SHP77 (cell line): ENCODE measurements at regions not wholly inside any gene's neighbourhood (a gene's known extent, or its start where the extent isn't known, plus 50 kb on each side); places are given as distances from the start of the nearest gene placed in this dataset.
"Not testable (repeated sequence)": the region's sequence is repeated elsewhere in the genome, so short reads cannot be mapped to it uniquely, and the experiment has no call there.

ENCODE experiments used
- DNase-seq, 2 experiments: peaks; one replicate each; lab custom pipeline; 2025; lab: John Stamatoyannopoulos, UW

DNA sequence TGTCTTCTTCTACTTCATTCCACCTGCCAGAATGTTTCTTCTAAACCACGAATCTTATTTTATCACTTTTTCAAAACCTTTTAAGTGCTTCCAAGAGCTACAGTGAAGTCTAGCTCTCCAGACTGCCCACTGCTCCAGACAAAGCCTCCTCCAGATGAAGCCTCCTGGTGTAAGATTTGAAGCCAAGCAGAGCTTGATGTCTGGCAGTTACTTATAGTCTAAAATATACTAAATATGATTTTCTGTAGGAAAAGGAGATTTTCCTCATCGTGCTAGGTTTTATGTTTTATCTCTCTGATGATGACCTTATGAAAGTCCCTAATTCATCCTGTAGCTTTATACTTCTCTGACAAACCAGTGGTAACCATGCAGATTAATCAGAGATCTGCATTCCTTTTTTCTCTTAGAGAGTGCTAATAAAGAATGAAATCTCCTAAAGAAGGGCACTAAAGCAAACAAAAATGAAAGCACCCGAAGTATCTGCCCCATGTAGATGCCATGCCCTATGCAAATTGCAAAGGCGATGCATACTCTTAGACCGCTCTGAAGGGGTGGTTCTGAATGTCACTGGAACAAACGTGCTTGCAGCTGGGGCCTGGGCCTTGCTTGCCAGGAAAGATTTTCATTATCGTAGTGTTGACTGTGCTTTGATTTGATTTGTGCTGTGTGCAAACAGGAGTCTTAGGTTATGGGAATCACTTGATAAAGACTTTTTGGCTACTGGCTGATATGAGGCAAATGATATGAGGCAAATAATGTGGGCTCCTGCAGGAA is 314.2 kb downstream of the PID1 start:
- no peak for DNase-seq

DNA sequence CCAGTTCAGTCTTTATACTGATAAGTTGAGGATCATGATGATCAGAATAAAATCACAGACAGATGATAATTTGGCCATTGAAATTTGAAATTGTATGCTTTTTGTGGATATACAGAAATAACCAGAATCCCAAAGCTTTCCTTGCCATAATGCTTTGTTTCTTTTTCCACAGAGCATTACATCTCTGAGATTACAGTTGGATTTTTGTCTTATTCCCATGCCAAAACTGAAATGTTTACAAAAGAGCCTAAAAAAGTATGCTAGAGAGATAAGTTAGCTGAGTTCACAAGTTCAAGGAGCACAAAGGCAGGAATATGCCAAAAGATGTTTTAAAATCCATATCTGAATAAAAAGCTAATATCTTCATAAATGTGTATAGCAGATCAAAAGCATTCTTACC is 321.3 kb downstream of the PID1 start:
- no peak for DNase-seq

DNA sequence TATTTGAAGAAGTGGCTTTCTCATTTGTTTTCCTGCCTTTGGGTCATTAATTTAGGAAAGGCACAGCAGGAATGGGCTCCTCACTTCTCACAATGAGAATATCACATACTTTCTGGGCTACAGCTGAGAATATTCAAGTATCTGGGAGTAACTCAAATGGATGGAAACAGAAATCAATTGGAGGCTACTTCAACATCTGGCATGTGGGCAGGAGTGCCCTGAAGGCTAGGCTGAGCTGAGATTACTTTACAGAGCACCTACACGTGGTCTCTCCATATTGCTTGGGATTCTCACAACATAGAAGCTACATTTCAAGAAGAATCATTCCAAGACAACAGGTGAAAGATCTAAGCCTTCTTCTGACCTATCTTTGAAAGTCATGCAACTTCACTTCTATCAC is 325.4 kb downstream of the PID1 start:
- DNase-seq: no peak

DNA sequence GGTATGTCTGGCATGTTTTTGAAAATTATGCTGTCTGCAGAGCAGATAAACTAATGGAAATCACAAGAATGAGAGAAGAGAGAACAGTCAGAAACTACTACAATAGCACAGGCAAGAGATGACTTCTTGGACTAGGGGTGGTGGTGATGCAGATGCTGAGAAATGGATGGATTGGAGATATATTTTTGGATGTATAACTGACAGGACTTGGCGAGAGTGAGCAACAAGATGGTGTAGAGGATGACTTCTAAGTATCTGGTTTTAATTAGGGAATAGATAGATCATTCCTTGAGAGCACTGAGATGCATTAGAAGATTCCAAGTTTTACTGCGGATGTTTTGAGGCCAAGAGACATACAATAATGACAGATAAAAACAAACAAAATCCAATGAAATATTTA is 328.2 kb downstream of the PID1 start:
- no peak for DNase-seq

DNA sequence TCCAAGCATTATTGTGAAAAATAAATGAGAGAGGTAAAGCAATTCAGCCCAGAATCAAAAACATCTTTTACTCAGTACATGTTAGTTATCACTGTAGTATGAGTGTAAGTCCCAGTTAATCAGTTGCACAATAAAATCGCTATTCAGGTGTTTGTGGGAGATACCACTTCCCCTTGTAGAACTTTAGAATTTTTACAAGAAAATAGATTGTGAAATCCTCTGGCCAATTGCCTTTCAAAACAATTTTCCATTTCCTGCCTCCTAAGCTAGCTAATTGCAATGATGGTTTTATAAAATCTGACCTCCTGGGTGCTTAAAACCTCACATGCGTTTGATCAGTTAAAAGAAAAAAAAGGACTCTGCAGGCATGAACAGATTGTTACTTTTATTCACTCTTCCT is 332.5 kb downstream of the PID1 start:
- no peak for DNase-seq

DNA sequence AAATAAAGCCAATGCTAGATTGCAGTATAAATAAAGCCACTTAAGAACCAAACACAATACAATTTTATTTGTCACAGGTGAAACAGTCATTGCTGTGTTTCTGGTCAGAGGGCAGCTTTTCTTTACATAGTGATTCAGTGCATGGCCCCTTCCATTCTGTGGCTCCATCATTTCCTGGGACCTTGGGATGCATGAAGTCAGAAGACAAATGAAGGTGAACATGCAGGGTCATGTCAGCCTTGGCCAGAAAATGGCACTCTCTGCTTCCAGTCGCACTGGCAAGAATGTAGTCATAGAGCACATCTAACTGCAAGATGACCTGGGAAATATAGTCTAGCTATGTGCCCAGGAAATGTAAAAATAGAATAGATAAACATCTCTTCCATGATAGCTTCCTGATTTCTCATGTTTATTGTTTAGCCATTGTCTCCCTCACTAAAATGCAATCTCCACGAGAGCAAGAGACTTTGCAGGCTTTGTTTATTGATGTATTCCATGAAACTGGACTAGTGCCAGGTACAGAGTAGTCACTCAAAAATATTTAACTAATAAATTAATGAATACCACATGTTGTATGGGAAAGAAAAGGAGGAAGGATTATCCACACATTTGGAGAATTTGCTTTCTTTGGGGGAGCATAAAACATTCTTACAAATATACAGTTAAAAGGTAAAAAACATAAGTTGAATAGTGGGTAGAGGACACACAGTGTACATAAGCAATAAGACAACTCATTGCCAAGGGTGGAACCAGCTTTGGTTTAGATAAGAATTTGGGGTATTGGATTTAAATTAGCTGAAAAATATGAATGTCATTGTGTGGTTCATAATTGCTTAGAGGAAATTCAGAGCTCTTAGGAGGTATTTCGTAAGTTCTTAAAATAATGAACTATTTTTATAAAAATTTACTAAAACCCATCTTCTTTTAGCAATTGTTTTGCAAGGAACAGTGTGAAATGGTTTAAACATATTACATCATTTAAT is 343.8 kb downstream of the PID1 start:
- no peak for DNase-seq

DNA sequence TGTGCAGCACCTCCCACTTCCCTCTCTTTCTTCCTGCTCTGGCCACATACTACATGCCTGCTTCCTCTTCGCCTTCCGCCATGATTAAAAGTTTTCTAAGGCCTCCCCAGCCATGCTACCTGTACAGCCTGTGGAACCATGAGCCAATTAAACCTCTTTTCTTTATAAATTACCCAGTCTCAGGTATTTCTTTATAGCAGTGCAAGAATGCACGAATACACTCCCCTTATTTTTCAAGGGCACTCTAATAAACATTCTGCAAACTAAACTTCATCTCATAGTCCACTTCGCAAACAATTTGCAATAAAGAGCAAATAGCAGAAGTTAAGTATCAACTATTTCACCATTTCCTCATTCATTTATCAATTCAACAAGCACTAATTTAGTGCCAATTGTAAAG is 351.3 kb downstream of the PID1 start:
- no peak for DNase-seq

DNA sequence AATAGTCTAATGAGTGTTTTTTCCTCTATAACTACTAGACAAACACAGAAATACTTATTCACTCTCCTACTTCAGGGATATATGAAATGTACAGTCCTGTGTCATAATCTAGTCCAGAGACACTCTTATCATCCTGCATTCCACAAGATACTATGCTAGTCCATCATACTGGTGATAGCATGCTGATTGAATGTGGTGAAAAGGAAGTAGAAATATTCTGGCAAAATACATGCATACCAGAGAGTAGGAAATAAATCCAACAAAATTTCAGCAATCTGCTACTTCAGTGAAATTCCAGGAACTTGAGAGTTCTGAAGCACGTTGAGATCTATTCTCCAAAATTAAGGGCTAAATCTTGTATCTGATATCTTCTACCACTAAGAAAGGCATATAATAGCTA is 353.9 kb downstream of the PID1 start:
- DNase-seq: no peak

DNA sequence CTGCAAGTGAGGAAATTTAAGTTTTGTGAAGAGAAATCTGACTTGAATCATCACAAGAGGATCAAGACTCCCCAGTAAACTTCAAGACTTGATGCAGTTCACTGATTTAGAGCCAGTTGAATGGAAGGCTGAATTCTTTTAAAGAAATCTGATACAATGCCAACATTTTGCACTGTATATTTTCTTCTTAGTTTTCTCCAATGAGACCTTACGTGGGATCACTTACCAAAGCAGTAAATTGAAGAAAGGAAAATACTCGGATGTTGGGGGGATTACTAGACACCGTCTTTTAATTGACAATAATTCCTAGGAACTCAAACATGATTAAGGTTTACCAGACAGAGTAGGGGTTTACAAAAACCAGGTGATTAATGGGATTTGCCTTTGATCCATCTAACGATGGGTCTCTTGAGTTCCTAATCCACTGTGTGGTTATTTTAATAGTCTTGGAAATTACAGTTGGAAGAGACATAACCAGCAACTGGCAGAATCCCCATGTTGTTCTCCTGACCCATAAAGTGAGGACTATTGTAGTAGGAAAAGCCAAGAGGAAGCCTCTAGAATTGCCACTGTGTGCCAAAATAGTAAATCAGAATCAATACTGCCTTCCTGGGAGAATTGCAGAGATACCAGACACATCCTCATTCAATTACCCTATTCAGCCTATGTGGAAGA is 354.5 kb downstream of the PID1 start:
- no peak for DNase-seq

DNA sequence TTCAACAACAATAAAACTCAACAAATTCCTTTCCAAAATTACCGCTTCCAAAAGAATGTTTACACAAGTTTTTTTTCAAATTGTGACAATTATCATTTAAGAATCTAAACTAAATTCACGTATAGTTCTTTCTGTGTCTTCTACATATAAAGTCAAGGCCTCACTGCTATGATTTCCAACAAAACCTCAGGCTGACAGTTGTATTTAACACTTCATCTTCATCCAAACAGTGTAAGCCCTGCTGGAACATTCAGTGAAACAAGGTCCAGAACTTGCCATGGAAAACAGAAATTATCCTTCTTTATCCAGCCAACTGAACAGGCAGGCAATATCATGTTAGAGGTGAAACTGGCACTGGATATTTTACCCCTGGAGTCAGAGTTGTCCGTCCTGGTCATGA is 357.9 kb downstream of the PID1 start:
- DNase-seq: no peak

DNA sequence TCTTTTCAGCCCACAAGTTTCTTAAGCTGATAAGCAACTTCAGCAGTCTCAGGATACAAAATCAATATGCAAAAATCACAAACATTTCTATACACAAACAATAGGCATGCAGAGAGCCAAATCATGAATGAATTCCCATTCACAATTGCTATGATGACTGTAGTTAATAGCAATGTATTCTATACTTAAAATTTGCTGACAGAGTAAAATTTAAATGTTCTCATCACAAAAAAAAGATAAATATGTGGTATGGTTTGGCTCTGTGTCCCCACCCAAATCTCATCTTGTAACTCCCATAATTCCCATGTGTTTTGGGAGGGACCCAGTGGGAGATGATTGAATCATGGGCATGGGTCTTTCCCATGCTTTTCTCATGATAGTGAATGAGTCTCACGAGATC is 360.2 kb downstream of the PID1 start:
- not testable (repeated sequence) for DNase-seq

DNA sequence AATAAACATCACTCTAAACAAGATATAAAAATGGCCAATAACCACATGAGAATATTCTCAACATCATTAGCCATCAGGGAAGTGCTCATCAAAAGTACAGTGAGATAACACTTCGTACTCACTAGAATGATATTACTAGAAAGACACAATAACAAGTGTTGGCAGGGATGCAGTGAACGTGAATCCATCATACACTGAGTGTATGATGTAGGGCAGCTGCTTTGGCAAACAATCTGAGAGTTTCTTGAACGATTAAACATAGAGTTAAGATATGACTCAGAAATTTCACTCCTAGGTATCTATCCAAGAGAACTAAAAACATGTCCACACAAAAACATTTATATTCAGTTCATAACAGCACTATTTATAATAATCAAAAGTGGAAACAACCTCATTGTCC is 368.9 kb downstream of the PID1 start:
- no peak for DNase-seq

DNA sequence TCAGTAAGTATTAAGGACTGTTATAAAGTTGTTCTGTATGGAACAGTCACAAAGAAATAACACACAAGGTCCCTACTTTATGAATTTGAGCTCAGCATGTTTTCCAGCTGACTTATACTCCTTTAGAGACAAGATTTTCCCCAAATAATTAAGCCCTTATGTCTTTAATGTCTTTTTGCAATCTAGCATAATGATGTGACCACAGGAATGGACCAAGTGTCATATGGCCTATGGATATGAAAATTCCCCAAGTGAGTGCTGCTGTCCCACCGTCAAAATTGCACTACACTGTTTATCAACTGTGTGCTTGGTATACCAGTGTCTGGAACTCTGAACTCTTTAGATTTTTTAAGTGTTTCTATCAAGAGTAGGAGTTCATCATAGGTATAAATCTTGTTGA is 369.6 kb downstream of the PID1 start:
- DNase-seq: no peak

DNA sequence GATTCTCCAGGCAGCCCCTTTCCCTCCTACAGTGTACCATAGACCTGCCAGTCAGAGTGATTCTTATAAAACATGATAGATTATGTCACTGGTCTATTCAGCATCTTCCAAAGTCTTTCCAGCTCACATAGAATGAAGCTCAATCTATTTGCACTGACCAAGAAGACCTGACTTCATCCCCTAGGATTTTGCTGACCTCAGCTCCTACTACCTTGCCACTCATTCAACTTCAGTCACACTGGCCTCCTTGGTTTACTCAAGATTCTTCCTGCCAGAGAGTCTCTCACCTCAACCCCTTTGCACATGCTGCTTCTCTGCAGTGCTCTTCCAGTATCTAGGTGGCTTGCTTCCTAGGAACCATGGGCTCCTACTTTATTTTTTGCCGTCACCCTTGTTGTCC is 392.9 kb downstream of the PID1 start:
- DNase-seq: no peak

DNA sequence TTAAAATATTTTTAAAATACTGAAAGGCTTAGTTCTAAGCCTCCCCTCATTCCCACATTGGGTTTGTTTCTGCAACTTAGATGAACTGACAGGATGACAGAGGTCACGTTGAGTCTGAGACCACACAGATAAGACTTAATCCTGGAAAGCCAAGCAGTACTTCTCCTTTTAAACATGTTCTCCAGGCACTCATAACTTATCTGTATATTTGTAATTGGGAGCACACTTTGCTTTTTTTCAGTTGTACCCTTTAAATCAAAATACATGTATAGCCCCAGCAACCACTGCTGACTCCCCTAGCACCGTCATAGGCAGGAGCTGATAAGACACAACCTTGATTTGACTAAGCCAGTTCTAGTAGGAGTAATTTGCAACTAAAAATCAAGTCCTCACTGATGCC is 394.8 kb downstream of the PID1 start:
- DNase-seq: no peak

DNA sequence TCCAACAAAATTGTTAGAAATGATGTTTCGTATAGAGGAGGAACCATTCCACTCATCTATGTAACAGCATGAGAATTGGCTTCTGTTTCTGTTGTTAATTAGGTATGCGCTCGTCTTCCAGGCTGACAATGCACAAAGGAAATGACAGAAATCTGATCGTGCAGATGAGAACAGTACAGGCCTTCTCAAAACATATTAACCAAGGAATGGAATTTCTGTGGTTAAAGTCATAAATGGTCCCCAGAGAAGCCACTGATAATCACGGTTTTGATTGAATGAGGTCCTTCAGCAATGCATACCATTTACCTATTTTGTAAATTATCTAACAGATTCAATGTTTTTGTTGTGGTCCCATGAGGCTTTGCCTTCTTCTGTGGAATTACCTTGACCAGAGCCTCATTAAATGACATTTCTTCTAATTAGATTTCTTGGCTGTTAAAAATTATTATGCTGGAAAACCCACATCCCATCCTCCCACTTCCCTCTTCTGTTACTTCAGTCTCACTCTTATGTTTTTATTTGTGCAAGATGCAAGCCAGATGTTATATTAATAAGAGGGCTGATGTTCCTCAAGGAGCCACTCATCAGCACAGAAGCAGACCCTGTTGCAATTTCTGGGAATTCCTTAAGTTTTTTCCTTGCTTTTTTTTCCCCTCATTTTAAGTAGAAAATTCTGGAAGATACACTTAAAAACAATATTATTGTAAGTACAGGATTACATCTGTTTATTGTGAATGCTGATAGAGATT is 395.8 kb downstream of the PID1 start:
- no peak for DNase-seq

DNA sequence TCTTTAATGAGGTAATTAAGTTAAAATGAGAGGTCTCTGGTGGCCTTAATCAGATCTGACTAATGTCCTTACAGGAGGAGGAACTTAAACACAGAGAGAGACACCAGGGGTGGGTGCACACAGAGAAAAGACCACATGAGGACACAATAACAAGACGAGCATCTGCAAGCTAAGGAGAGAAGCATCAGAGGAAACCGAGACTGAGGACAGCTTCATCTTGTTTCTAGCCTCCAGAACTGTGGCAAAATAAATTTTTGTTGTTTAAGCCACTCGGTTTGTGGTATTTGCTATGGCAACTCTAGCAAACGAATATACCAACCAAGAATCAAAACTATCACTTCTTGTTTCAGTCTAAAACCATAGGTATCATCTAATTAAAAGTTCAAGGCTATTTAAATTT is 400.1 kb downstream of the PID1 start:
- DNase-seq: no peak

DNA sequence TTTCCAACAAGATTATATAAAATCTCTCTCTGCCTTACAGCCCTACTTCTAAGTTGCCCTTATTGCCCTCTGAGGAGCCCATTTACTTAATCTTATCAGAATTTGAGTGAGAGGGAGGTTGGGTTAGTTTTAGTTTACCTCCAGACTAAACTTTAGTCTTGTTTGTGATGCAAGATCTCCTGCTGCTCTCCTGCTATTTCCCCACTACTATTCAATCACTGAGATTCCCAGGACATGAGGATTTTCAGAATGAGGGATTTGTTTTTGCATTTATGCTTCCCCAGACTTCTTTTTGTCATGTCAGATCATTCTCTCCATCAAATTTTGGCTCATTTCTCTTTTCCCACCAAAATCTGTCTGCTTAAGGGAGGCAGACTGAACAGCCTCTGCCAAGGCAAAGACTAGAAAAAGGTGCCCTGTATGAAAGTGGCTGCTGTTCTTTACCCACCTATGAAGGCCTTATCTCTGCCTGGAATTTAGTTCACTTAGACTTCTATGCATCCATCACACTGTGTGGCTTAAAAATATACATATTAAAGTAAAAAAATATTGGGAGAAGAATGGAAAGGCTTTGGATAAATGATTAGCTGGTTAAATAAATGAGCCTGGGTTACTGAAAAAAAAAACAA is 401.3 kb downstream of the PID1 start:
- no peak for DNase-seq

DNA sequence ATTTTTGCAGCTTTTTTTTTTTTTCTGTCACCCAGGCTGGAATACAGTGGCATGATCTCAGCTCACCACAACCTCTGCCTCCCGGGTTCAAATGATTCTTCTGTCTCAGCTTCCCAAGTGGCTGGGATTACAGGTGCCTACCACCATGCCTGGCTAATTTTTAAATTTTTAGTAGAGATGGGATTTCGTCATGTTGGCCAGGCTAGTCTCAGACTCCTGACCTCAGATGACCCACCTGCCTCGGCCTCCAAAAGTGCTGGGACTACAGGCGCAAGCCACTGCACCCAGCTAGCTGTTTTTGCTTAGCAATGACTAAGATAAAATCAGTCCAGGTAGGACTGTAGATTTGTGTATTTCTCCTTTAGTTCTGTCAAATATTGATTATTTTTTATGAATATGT is 403.7 kb downstream of the PID1 start:
- DNase-seq: no peak

DNA sequence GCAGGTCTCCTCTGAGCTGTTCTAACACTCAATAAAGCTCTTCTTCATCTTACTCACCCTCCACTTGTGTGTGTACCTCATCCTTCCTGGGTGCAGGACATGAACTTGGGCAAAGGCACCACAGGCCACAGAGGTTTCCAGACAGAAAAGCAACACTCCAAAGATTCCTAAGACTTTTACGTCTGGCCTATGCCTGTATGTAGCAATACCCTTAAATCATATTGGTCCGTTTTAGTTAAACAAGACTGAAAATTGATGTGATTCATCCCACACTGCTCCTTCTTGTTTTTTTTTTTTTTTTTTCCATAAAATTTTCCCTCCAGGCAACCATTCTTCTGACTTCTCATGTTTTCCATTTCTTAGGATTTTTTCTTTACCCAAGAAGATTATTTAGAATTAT is 404.3 kb downstream of the PID1 start:
- DNase-seq: no peak

DNA sequence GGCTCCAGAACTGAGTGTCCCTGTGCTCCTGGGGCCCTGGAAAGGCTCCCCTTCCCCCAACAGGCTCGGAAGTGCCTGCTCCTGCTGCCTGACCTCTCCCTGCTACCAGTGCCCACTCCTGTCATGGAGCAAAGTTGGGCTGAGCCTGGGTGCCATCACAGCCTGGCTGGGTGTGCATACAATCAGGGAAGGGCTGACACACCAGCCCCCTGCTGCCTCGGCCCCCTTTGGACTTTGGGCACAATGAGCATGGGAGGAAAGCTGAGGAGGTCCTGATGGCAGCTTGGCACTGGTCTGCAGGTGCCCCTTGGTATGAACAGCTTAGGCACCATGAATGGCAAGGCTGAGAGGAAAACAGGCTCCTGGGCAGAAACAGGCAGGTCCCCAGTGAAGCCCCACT is 405.0 kb downstream of the PID1 start:
- DNase-seq: no peak

DNA sequence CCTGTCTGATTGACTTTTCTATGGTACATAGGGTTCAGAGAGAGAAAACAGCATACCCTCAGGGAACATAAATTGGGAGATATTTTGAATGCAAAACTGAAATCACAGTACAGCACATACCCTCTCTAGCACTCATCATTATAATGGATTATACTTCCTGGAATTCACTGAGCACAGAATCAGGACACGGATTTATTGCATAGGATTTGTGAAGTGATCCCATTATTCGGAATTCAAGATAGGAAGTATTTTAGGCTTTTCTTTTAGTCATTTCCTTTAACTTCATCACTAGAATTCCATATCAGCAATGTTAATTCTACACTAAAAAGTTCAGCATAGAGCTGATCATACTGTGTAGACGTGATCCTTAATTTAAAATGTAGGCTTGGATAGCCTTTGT is 407.0 kb downstream of the PID1 start:
- DNase-seq: no peak
